ENCODE measurements at regions not wholly inside any gene's neighbourhood (a gene's known extent, or its start where the extent isn't known, plus 50 kb on each side); places are given as distances from the start of the nearest gene placed in this dataset.

DNA sequence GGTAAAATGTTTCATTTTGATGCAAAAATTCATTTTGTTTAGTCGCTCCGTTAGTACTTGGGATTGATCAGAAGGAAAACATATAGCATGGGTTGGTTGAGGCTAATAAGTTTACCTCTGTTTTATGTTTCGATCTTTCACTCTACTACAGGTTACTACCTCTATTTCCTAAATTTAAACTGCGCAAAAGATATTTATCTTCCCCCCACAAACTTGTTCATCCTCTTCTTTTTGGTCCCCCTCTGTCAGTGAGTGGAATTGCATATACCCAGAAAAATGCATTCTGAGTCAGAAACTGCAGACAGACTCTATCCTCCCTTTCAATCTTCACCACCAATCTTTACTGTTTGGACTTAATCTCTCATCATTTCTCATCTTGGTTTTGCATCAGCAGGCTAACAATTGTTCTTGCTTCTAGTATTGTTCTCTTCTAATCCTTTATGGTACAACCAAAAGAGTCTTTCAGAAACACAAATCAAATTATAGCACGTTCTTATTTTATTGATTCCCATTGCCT is 316.0 kb upstream of the ADGRL4 start (continued):
- TF ChIP-seq, protein P1, sequence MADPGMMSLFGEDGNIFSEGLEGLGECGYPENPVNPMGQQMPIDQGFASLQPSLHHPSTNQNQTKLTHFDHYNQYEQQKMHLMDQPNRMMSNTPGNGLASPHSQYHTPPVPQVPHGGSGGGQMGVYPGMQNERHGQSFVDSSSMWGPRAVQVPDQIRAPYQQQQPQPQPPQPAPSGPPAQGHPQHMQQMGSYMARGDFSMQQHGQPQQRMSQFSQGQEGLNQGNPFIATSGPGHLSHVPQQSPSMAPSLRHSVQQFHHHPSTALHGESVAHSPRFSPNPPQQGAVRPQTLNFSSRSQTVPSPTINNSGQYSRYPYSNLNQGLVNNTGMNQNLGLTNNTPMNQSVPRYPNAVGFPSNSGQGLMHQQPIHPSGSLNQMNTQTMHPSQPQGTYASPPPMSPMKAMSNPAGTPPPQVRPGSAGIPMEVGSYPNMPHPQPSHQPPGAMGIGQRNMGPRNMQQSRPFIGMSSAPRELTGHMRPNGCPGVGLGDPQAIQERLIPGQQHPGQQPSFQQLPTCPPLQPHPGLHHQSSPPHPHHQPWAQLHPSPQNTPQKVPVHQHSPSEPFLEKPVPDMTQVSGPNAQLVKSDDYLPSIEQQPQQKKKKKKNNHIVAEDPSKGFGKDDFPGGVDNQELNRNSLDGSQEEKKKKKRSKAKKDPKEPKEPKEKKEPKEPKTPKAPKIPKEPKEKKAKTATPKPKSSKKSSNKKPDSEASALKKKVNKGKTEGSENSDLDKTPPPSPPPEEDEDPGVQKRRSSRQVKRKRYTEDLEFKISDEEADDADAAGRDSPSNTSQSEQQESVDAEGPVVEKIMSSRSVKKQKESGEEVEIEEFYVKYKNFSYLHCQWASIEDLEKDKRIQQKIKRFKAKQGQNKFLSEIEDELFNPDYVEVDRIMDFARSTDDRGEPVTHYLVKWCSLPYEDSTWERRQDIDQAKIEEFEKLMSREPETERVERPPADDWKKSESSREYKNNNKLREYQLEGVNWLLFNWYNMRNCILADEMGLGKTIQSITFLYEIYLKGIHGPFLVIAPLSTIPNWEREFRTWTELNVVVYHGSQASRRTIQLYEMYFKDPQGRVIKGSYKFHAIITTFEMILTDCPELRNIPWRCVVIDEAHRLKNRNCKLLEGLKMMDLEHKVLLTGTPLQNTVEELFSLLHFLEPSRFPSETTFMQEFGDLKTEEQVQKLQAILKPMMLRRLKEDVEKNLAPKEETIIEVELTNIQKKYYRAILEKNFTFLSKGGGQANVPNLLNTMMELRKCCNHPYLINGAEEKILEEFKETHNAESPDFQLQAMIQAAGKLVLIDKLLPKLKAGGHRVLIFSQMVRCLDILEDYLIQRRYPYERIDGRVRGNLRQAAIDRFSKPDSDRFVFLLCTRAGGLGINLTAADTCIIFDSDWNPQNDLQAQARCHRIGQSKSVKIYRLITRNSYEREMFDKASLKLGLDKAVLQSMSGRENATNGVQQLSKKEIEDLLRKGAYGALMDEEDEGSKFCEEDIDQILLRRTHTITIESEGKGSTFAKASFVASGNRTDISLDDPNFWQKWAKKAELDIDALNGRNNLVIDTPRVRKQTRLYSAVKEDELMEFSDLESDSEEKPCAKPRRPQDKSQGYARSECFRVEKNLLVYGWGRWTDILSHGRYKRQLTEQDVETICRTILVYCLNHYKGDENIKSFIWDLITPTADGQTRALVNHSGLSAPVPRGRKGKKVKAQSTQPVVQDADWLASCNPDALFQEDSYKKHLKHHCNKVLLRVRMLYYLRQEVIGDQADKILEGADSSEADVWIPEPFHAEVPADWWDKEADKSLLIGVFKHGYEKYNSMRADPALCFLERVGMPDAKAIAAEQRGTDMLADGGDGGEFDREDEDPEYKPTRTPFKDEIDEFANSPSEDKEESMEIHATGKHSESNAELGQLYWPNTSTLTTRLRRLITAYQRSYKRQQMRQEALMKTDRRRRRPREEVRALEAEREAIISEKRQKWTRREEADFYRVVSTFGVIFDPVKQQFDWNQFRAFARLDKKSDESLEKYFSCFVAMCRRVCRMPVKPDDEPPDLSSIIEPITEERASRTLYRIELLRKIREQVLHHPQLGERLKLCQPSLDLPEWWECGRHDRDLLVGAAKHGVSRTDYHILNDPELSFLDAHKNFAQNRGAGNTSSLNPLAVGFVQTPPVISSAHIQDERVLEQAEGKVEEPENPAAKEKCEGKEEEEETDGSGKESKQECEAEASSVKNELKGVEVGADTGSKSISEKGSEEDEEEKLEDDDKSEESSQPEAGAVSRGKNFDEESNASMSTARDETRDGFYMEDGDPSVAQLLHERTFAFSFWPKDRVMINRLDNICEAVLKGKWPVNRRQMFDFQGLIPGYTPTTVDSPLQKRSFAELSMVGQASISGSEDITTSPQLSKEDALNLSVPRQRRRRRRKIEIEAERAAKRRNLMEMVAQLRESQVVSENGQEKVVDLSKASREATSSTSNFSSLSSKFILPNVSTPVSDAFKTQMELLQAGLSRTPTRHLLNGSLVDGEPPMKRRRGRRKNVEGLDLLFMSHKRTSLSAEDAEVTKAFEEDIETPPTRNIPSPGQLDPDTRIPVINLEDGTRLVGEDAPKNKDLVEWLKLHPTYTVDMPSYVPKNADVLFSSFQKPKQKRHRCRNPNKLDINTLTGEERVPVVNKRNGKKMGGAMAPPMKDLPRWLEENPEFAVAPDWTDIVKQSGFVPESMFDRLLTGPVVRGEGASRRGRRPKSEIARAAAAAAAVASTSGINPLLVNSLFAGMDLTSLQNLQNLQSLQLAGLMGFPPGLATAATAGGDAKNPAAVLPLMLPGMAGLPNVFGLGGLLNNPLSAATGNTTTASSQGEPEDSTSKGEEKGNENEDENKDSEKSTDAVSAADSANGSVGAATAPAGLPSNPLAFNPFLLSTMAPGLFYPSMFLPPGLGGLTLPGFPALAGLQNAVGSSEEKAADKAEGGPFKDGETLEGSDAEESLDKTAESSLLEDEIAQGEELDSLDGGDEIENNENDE (IDR thresholded peaks at IDR 0.05; ENCODE audit: insufficient replicate concordance, low read length) = no peak
- no peak for TF ChIP-seq RFX5 (IDR thresholded peaks at IDR 0.05; ENCODE audit: borderline replicate concordance, low read depth, low read length)
- no peak for TF ChIP-seq TBP (IDR thresholded peaks at IDR 0.05; ENCODE audit: low read depth, low read length)
- no peak for TF ChIP-seq SAP30 (IDR thresholded peaks at IDR 0.05; ENCODE audit: insufficient read depth, insufficient replicate concordance, low read length)

All from H1 (cell line).